ENCODE measurements at regions not wholly inside any gene's neighbourhood (a gene's known extent, or its start where the extent isn't known, plus 50 kb on each side); places are given as distances from the start of the nearest gene placed in this dataset.

GRCh38 chr5:74192606-74193299, 447.8 kb downstream of the ENC1 start:
- DNase-seq (ENCODE audit: low read depth in 2 of 2): no peak

GRCh38 chr5:74188351-74189105, 452.0 kb downstream of the ENC1 start:
- no peak for DNase-seq (ENCODE audit: low read depth in 2 of 2)

- no peak for DNase-seq (ENCODE audit: low read depth in 2 of 2)
Observed at GRCh38 chr5:74187757-74188156, 452.8 kb downstream of the ENC1 start.

GRCh38 chr5:74186356-74187315, 453.9 kb downstream of the ENC1 start:
- no peak for DNase-seq (ENCODE audit: low read depth in 2 of 2)

GRCh38 chr5:74185599-74185998, 454.9 kb downstream of the ENC1 start:
- no peak for DNase-seq (ENCODE audit: low read depth in 2 of 2)

GRCh38 chr5:74184649-74185048, 455.9 kb downstream of the ENC1 start:
- no peak for DNase-seq (ENCODE audit: low read depth in 2 of 2)

- DNase-seq (ENCODE audit: low read depth in 2 of 2): no peak
Observed at GRCh38 chr5:74183041-74183440, 457.5 kb downstream of the ENC1 start.

- DNase-seq (ENCODE audit: low read depth in 2 of 2): no peak
Observed at GRCh38 chr5:74182603-74183002, 457.9 kb downstream of the ENC1 start.

GRCh38 chr5:74179701-74180100, 460.8 kb downstream of the ENC1 start:
- DNase-seq (ENCODE audit: low read depth in 2 of 2): no peak

- no peak for DNase-seq (ENCODE audit: low read depth in 2 of 2)
Observed at GRCh38 chr5:74179179-74179578, 461.3 kb downstream of the ENC1 start.

- no peak for DNase-seq (ENCODE audit: low read depth in 2 of 2)
Observed at GRCh38 chr5:74177961-74178360, 462.6 kb downstream of the ENC1 start.

GRCh38 chr5:74174366-74174765, 466.2 kb downstream of the ENC1 start:
- no peak for DNase-seq (ENCODE audit: low read depth in 2 of 2)

- DNase-seq (ENCODE audit: low read depth in 2 of 2): no peak
Observed at GRCh38 chr5:74173665-74174064, 466.9 kb downstream of the ENC1 start.

- DNase-seq (ENCODE audit: low read depth in 2 of 2): no peak
Observed at GRCh38 chr5:74173241-74173640, 467.3 kb downstream of the ENC1 start.

- DNase-seq (ENCODE audit: low read depth in 2 of 2): no peak
Observed at GRCh38 chr5:74169701-74170100, 470.8 kb downstream of the ENC1 start.

GRCh38 chr5:74167930-74168315, 472.6 kb downstream of the ENC1 start:
- DNase-seq (ENCODE audit: low read depth in 2 of 2): no peak

GRCh38 chr5:74167206-74167929, 473.2 kb downstream of the ENC1 start:
- no peak for DNase-seq (ENCODE audit: low read depth in 2 of 2)

GRCh38 chr5:74166064-74166463, 474.5 kb downstream of the ENC1 start:
- DNase-seq (ENCODE audit: low read depth in 2 of 2): no peak

GRCh38 chr5:74164725-74165235, 475.7 kb downstream of the ENC1 start:
- DNase-seq (ENCODE audit: low read depth in 2 of 2): no peak

- DNase-seq (ENCODE audit: low read depth in 2 of 2): no peak
Observed at GRCh38 chr5:74162524-74162923, 478.0 kb downstream of the ENC1 start.

GRCh38 chr5:74161170-74161569, 479.4 kb downstream of the ENC1 start:
- DNase-seq (ENCODE audit: low read depth in 2 of 2): no peak

Data from stimulated activated CD8-positive, alpha-beta memory T cell treated with anti-CD3 and anti-CD28 coated beads, Interleukin-15, amount 100 ng/mL, for 4 hours (primary cell).